PC-3 (cell line): ENCODE measurements at regions not wholly inside any gene's neighbourhood (a gene's known extent, or its start where the extent isn't known, plus 50 kb on each side); places are given as distances from the start of the nearest gene placed in this dataset.

Experiments used
- ATAC-seq: fragments of 200-7000 bp; cut with Tn5 transposase; 2 replicates; pipeline ENCODE4 v1.9.1; 2020; ENCODE audit warnings: mild to moderate bottlenecking, moderate library complexity
- BruUV-seq: library from RNA; stranded (reverse); fragments of 400-500 nt; replicated peaks from 2 replicates; lab custom pipeline; 2021; lab: Mats Ljungman, UMichigan
- CTCF ChIA-PET: fragments of 300-600 bp; sonication (Branson Sonifier 250); formaldehyde crosslinking; loops from one replicate; lab custom pipeline; 2022; ENCODE audit warnings: antibody characterized with exemption; lab: Charles Lee
- POLR2A ChIA-PET: fragments of 300-600 bp; sonication (Branson Sonifier 250); formaldehyde crosslinking; loops from one replicate; lab custom pipeline; 2022; ENCODE audit warnings: antibody characterized with exemption; ENCODE audit not compliant: unreplicated experiment; lab: Charles Lee
- DNase-seq: peaks from one replicate; pipeline ENCODE4 v3.0.0-alpha.2; 2015
- H2AFZ ChIP-seq: fragments of 300-600 bp; sonication (generic); 2 replicates; pipeline ENCODE4 v1.6.0; 2016; ENCODE audit warnings: antibody characterized with exemption, low read length
- H3F3A ChIP-seq: fragments of 300-600 bp; sonication (generic); one replicate; pipeline ENCODE4 v1.6.0; 2017; ENCODE audit warnings: antibody characterized with exemption, low read length, control low read depth, mild to moderate bottlenecking; ENCODE audit not compliant: unreplicated experiment
- H3K27ac ChIP-seq: fragments of 300-600 bp; sonication (generic); 2 replicates; pipeline ENCODE4 v1.5.1; 2016; ENCODE audit warnings: mild to moderate bottlenecking, low read length
- H3K27me3 ChIP-seq: fragments of 300-600 bp; sonication (generic); 2 replicates; pipeline ENCODE4 v1.6.1; 2016; ENCODE audit warnings: low read length, mixed read lengths
- H3K36me3 ChIP-seq: fragments of 300-600 bp; sonication (generic); 2 replicates; pipeline ENCODE4 v1.6.1; 2016; ENCODE audit warnings: low read depth, mixed run types, low read length, mixed read lengths
- H3K4me1 ChIP-seq: fragments of 300-600 bp; sonication (generic); 2 replicates; pipeline ENCODE4 v1.5.1; 2016; ENCODE audit warnings: low read length; ENCODE audit not compliant: insufficient read depth
- H3K4me2 ChIP-seq: fragments of 300-600 bp; sonication (generic); 2 replicates; pipeline ENCODE4 v1.6.0; 2016; ENCODE audit warnings: low read length
- H3K4me3 ChIP-seq: fragments of 300-600 bp; sonication (generic); 2 replicates; pipeline ENCODE4 v1.5.1; 2016; ENCODE audit warnings: mild to moderate bottlenecking, low read length, mixed read lengths
- H3K79me2 ChIP-seq: fragments of 300-600 bp; sonication (generic); 2 replicates; pipeline ENCODE4 v1.6.1; 2017; ENCODE audit warnings: low read length, mixed read lengths
- H3K9ac ChIP-seq: fragments of 300-600 bp; sonication (generic); 2 replicates; pipeline ENCODE4 v1.6.0; 2016; ENCODE audit warnings: mild to moderate bottlenecking, low read length
- H3K9me2 ChIP-seq: fragments of 300-600 bp; sonication (generic); replicated peaks from 2 replicates; pipeline ENCODE4 v1.6.1; 2016; ENCODE audit warnings: mixed run types, low read length, mixed read lengths
- H3K9me3 ChIP-seq: fragments of 300-600 bp; sonication (generic); 2 replicates; pipeline ENCODE4 v1.6.1; 2016; ENCODE audit warnings: low read length, mixed read lengths
- H4K20me1 ChIP-seq: fragments of 300-600 bp; sonication (generic); 2 replicates; pipeline ENCODE4 v1.6.1; 2016; ENCODE audit warnings: low read length, mixed read lengths
- EZH2 ChIP-seq: fragments of 300-600 bp; sonication (generic); IDR thresholded peaks from one replicate; pipeline ENCODE4 v1.6.1; 2017; ENCODE audit warnings: antibody characterized with exemption, mild to moderate bottlenecking, low read length; ENCODE audit not compliant: unreplicated experiment
- EZH2phosphoT487 ChIP-seq: fragments of 300-600 bp; sonication (generic); IDR thresholded peaks from 2 replicates; pipeline ENCODE4 v1.6.1; 2018; ENCODE audit warnings: mild to moderate bottlenecking, antibody characterized with exemption, low read length, borderline replicate concordance
- intact Hi-C: fragments of 100-400 bp; cut with micrococcal nuclease; formaldehyde crosslinking; loops from 2 replicates; pipeline ENCODE4 v1.9.0; 2023
- TF ChIP-seq, protein P1 (sequence below): fragments of 300-600 bp; sonication (generic); conservative IDR thresholded peaks from 2 replicates; pipeline ENCODE4 v1.5.1; 2017; ENCODE audit warnings: antibody characterized with exemption, low read depth, mild to moderate bottlenecking, low read length

- Histone ChIP-seq H3K4me1 (no peaks in the 10 kb centered on the region), H3K79me2 (no peaks in the 10 kb centered on the region), H2AFZ (no peak overlapping the region), H4K20me1 (no peaks in the 10 kb centered on the region), H3K9ac (no peak overlapping the region), H3K4me2 (no peak overlapping the region), H3K36me3 (no peaks in the 10 kb centered on the region), H3K4me3 (no peak overlapping the region), H3F3A (no peaks in the 10 kb centered on the region), H3K27me3 (no peaks in the 10 kb centered on the region), H3K9me2 (no peaks in the 10 kb centered on the region), H3K27ac (no peak overlapping the region), H3K9me3 (no peaks in the 10 kb centered on the region)
- ATAC-seq, result no peak
- no peak for DNase-seq
- ChIA-PET CTCF (no interaction called here), POLR2A (no interaction called here)
- intact Hi-C loops, result no loop called here
- BruUV-seq, result no TSS peak
- TF ChIP-seq, protein P1, sequence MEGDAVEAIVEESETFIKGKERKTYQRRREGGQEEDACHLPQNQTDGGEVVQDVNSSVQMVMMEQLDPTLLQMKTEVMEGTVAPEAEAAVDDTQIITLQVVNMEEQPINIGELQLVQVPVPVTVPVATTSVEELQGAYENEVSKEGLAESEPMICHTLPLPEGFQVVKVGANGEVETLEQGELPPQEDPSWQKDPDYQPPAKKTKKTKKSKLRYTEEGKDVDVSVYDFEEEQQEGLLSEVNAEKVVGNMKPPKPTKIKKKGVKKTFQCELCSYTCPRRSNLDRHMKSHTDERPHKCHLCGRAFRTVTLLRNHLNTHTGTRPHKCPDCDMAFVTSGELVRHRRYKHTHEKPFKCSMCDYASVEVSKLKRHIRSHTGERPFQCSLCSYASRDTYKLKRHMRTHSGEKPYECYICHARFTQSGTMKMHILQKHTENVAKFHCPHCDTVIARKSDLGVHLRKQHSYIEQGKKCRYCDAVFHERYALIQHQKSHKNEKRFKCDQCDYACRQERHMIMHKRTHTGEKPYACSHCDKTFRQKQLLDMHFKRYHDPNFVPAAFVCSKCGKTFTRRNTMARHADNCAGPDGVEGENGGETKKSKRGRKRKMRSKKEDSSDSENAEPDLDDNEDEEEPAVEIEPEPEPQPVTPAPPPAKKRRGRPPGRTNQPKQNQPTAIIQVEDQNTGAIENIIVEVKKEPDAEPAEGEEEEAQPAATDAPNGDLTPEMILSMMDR, result no peak
- TF ChIP-seq EZH2 (no peak), EZH2phosphoT487 (no peak)
Observed at GRCh38 chr11:39011797-39012196, 2413.8 kb upstream of the RAG2 start.

- Histone ChIP-seq H3F3A (no peaks in the 10 kb centered on the region), H3K9ac (no peak overlapping the region), H2AFZ (no peak overlapping the region), H3K9me3 (no peaks in the 10 kb centered on the region), H3K27me3 (no peaks in the 10 kb centered on the region), H3K9me2 (no peaks in the 10 kb centered on the region), H4K20me1 (no peaks in the 10 kb centered on the region), H3K36me3 (no peaks in the 10 kb centered on the region), H3K27ac (no peak overlapping the region), H3K4me1 (no peaks in the 10 kb centered on the region), H3K79me2 (no peaks in the 10 kb centered on the region), H3K4me2 (no peak overlapping the region), H3K4me3 (no peak overlapping the region)
- ATAC-seq, result no peak
- no peak for DNase-seq
- intact Hi-C loops, result no loop called here
- POLR2A ChIA-PET, result no interaction called here
- TF ChIP-seq EZH2phosphoT487 (no peak), EZH2 (no peak)
- no TSS peak for BruUV-seq
- CTCF ChIA-PET, result no interaction called here
Observed at GRCh38 chr11:38990841-38991240, 2392.8 kb upstream of the RAG2 start.

DNA sequence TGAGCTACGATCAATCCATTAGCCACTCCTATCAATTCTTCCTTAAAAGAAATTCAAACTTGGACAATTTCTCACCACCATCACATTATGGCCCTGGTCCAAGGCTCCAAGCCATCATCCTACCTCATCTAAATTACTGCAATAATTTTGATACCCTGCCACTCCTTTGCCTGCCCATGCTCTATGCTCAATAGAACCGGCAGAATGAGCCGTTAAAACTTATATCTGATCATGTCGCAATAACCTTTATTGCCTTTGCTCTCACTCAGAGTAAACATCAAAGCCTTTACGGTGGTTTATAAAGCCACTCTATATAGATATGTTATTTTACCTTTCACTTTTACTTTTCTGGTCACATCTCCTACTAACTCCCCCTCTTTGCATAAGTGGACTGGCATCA is 2392.1 kb upstream of the RAG2 start:
- H3K9ac ChIP-seq, result no peak overlapping the region
- no peaks in the 10 kb centered on the region for H3K79me2 ChIP-seq
- no peak overlapping the region for H3K27ac ChIP-seq
- no TSS peak for BruUV-seq
- no peaks in the 10 kb centered on the region for H3K4me1 ChIP-seq
- ChIA-PET CTCF (no interaction called here), POLR2A (no interaction called here)
- no peaks in the 10 kb centered on the region for H3K27me3 ChIP-seq
- no peaks in the 10 kb centered on the region for H4K20me1 ChIP-seq
- no peaks in the 10 kb centered on the region for H3K9me2 ChIP-seq
- DNase-seq, result peak; percentile 35
- TF ChIP-seq EZH2 (no peak), EZH2phosphoT487 (no peak)
- TF ChIP-seq, protein P1, result no peak
- H3K9me3 ChIP-seq, result no peaks in the 10 kb centered on the region
- H2AFZ ChIP-seq, result no peak overlapping the region
- no peak for ATAC-seq
- H3K4me2 ChIP-seq, result no peak overlapping the region
- intact Hi-C loops, result no loop called here
- no peaks in the 10 kb centered on the region for H3F3A ChIP-seq
- no peak overlapping the region for H3K4me3 ChIP-seq
- H3K36me3 ChIP-seq, result no peaks in the 10 kb centered on the region
